ENCODE measurements at regions not wholly inside any gene's neighbourhood (a gene's known extent, or its start where the extent isn't known, plus 50 kb on each side); places are given as distances from the start of the nearest gene placed in this dataset.
"Not testable (repeated sequence)": the region's sequence is repeated elsewhere in the genome, so short reads cannot be mapped to it uniquely, and the experiment has no call there.

- DNase-seq (ENCODE audit: low read depth, low spot score); in situ Hi-C loops (cut with HindIII; ENCODE audit: low pct_unique_long_range_greater_than_20kb, low sequenced_read_pairs): not testable (repeated sequence)
Measured at GRCh38 chr1:206337024-206337423, 133.3 kb upstream of the IKBKE start.

GRCh38 chr1:206350493-206351275, 119.6 kb upstream of the IKBKE start:
- DNase-seq (ENCODE audit: low read depth, low spot score); in situ Hi-C loops (cut with HindIII; ENCODE audit: low pct_unique_long_range_greater_than_20kb, low sequenced_read_pairs): not testable (repeated sequence)

GRCh38 chr1:206351276-206352052, 118.8 kb upstream of the IKBKE start:
- DNase-seq (ENCODE audit: low read depth, low spot score): not testable (repeated sequence)

GRCh38 chr1:206356310-206356709, 114.0 kb upstream of the IKBKE start:
- peak; percentile 13 for DNase-seq (ENCODE audit: low read depth, low spot score)
- in situ Hi-C loops (cut with HindIII; ENCODE audit: low pct_unique_long_range_greater_than_20kb, low sequenced_read_pairs): not testable (repeated sequence)

More at GRCh38 chr1:206351276-206352052, 118.8 kb upstream of the IKBKE start:
- in situ Hi-C loops (cut with HindIII; ENCODE audit: low pct_unique_long_range_greater_than_20kb, low sequenced_read_pairs): not testable (repeated sequence)

GRCh38 chr1:206357962-206358361, 112.3 kb upstream of the IKBKE start:
- in situ Hi-C loops (cut with HindIII; ENCODE audit: low pct_unique_long_range_greater_than_20kb, low sequenced_read_pairs); DNase-seq (ENCODE audit: low read depth, low spot score): not testable (repeated sequence)

- in situ Hi-C loops (cut with HindIII; ENCODE audit: low pct_unique_long_range_greater_than_20kb, low sequenced_read_pairs); DNase-seq (ENCODE audit: low read depth, low spot score): not testable (repeated sequence)
Measured at GRCh38 chr1:206358771-206359170, 111.5 kb upstream of the IKBKE start.

GRCh38 chr1:206359377-206359776, 110.9 kb upstream of the IKBKE start:
- DNase-seq (ENCODE audit: low read depth, low spot score); in situ Hi-C loops (cut with HindIII; ENCODE audit: low pct_unique_long_range_greater_than_20kb, low sequenced_read_pairs): not testable (repeated sequence)

GRCh38 chr1:206361978-206362543, 108.2 kb upstream of the IKBKE start:
- in situ Hi-C loops (cut with HindIII; ENCODE audit: low pct_unique_long_range_greater_than_20kb, low sequenced_read_pairs); DNase-seq (ENCODE audit: low read depth, low spot score): not testable (repeated sequence)

- in situ Hi-C loops (cut with HindIII; ENCODE audit: low pct_unique_long_range_greater_than_20kb, low sequenced_read_pairs); DNase-seq (ENCODE audit: low read depth, low spot score): not testable (repeated sequence)
Measured at GRCh38 chr1:206362994-206363393, 107.3 kb upstream of the IKBKE start.

- in situ Hi-C loops (cut with HindIII; ENCODE audit: low pct_unique_long_range_greater_than_20kb, low sequenced_read_pairs); DNase-seq (ENCODE audit: low read depth, low spot score): not testable (repeated sequence)
Measured at GRCh38 chr1:206365271-206365670, 105.0 kb upstream of the IKBKE start.

- in situ Hi-C loops (cut with HindIII; ENCODE audit: low pct_unique_long_range_greater_than_20kb, low sequenced_read_pairs); DNase-seq (ENCODE audit: low read depth, low spot score): not testable (repeated sequence)
Measured at GRCh38 chr1:206366131-206366530, 104.1 kb upstream of the IKBKE start.

- DNase-seq (ENCODE audit: low read depth, low spot score); in situ Hi-C loops (cut with HindIII; ENCODE audit: low pct_unique_long_range_greater_than_20kb, low sequenced_read_pairs): not testable (repeated sequence)
Measured at GRCh38 chr1:206366772-206367171, 103.5 kb upstream of the IKBKE start.

- in situ Hi-C loops (cut with HindIII; ENCODE audit: low pct_unique_long_range_greater_than_20kb, low sequenced_read_pairs); DNase-seq (ENCODE audit: low read depth, low spot score): not testable (repeated sequence)
Measured at GRCh38 chr1:206367955-206368622, 102.2 kb upstream of the IKBKE start.

- DNase-seq (ENCODE audit: low read depth, low spot score); in situ Hi-C loops (cut with HindIII; ENCODE audit: low pct_unique_long_range_greater_than_20kb, low sequenced_read_pairs): not testable (repeated sequence)
Measured at GRCh38 chr1:206374725-206375124, 95.6 kb upstream of the IKBKE start.

GRCh38 chr1:206375552-206375951, 94.7 kb upstream of the IKBKE start:
- DNase-seq (ENCODE audit: low read depth, low spot score); in situ Hi-C loops (cut with HindIII; ENCODE audit: low pct_unique_long_range_greater_than_20kb, low sequenced_read_pairs): not testable (repeated sequence)

GRCh38 chr1:206378506-206378905, 91.8 kb upstream of the IKBKE start:
- in situ Hi-C loops (cut with HindIII; ENCODE audit: low pct_unique_long_range_greater_than_20kb, low sequenced_read_pairs): not testable (repeated sequence)

GRCh38 chr1:206379245-206379644, 91.0 kb upstream of the IKBKE start:
- DNase-seq (ENCODE audit: low read depth, low spot score); in situ Hi-C loops (cut with HindIII; ENCODE audit: low pct_unique_long_range_greater_than_20kb, low sequenced_read_pairs): not testable (repeated sequence)

More at GRCh38 chr1:206378506-206378905, 91.8 kb upstream of the IKBKE start:
- not testable (repeated sequence) for DNase-seq (ENCODE audit: low read depth, low spot score)
